HG03095 (cell line): ENCODE measurements at regions not wholly inside any gene's neighbourhood (a gene's known extent, or its start where the extent isn't known, plus 50 kb on each side); places are given as distances from the start of the nearest gene placed in this dataset.

Source experiments
- ATAC-seq: cut with Tn5 transposase; IDR thresholded peaks from one replicate; pipeline ENCODE4 v1.9.1; 2021; ENCODE audit warnings: moderate library complexity; ENCODE audit not compliant: unreplicated experiment

DNA sequence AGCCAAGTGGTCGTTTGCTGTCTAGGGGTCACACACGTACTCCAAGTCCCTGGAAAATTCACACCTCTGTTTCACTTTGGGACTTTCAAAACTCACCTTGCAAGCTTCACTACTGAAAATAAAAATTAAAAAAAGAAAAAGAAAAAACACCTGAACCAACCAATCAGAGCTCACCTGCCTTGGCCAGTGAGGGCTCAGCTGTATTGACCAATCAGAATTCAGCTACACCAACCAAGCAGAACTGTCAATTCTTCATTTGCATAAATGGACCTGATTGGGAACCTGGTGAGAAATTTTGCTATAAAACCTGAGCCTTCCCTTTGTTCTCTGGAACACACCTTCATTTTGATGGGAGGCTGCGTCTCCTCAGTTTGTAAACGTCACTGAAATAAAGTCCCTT lies 176.4 kb downstream of the TTC32 start:
- ATAC-seq = no peak

GRCh38 chr2:19723021-19723420 lies 178.8 kb downstream of the TTC32 start:
- ATAC-seq = no peak

- no peak for ATAC-seq
Observed at GRCh38 chr2:19722531-19722971, 179.2 kb downstream of the TTC32 start.

- no peak for ATAC-seq
Observed at GRCh38 chr2:19720306-19720705, 181.5 kb downstream of the TTC32 start.

DNA sequence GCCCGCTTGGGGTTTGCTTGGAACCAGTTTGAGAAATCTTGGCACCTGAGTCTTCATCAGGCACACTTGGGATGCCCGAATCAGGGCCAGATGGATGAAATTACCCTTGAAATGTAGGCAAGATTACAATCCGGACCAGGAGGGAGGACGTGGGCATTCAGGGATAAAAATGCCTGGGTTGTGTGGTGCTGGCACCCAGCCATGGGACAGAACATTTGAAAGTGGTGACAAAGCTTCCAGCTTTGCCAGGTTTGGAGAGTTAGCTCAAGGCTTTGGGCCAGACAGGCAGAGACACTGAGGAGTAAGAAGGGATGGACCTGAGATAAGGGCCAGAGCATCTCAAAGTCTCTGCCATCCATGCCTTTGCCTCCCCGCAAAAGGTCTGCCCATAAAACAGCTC lies 182.2 kb downstream of the TTC32 start:
- ATAC-seq = no peak

GRCh38 chr2:19717446-19717845 lies 184.3 kb downstream of the TTC32 start:
- ATAC-seq = no peak

DNA sequence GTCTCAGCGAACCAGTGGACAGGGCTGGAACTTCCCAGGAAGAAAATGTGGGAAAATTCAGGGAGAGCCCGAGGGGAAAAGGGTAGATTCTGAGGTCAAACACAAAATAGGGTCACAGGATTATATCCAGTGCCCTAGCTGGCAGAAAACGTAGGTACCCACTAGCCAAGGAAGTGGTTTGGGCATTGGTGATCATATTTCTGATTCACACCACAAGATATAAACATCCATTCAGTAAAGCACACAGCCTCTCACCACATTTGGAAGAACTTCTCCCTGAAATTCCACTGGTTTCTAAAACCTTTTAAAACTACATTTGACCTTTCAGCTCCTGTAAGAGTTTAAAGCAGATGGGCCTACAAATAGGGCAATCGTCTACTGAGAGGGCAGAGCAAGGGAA lies 186.9 kb downstream of the TTC32 start:
- no peak for ATAC-seq

GRCh38 chr2:19712850-19713249 lies 188.9 kb downstream of the TTC32 start:
- ATAC-seq = no peak

DNA sequence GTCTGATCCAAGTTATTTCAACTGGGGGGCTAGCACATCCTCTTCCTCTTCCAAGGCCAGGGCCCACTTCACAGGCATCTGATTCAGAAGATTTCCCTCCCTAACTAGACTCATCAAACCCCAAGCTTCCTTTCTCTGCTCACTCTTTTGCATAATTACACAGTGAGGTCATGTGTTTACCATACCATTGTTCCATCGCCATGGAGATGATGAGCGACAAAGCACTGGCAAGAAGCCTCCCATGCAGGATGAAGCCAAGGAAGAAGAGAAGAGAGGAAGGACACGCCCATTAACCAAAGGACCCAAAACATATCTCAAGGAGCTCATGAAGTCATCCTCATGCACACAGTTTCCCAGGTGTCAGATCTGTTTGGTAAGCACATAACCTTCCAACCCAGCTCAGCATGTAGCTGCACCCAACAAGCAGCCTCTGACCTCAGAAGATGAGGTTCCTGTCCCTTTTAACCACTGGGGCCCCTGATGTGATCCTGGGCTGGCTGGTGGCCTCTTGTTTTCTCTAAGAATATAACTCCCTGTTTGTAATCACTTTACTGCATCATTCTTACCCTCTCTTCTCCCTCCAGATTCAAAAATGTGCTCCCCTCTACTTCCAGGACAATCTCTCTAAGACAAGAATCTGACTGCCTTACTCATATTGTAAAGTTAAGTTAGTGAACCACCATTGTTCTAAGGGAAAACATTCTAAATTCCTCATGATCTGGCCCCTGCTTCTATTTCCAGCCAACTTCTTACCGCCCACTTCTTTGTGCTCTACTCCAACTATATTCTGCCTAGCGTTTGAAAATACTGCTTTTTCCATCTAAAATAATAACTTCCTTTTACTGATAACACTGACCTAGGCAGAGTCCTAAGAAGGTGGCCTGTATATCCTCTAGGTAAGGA lies 190.1 kb downstream of the TTC32 start:
- ATAC-seq = no peak

- no peak for ATAC-seq
Observed at GRCh38 chr2:19710230-19710629, 191.6 kb downstream of the TTC32 start.

DNA sequence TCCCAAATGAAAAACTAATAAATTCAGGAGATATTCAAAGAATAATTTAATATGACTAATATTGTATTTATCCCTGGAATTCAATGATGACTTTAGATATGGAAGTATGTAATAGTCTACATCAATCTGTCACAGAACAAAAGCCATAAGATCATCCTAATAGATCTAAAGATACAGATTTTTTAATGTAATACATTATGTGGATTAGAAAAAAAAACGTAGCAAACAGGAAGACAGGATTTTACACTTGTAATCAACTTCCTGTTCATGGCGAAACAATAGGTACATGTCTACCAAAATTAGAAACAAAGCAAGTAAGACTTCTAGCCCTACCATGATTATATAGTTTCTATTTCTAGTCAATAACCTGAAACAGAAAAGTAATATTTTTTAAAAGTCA lies 192.2 kb downstream of the TTC32 start:
- ATAC-seq = no peak

DNA sequence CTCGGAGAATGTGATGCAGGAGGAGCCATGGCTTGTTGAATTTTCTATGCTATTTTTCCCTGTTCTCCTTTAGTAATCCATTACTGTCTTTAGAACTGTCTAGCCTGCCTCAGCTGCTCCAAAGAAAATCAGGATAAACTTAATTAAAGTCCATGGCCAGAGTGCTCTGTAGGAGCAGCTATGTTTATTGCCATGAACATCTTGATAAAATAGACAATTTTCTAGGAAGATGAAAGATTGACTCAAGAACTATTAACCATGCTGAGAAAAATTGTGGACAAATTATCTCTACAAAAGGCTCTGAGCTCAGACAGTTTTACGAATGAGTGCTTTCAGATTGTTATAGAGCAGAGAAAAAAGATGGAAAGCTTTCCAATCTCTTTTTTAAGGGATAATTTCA lies 193.0 kb downstream of the TTC32 start:
- ATAC-seq = no peak

DNA sequence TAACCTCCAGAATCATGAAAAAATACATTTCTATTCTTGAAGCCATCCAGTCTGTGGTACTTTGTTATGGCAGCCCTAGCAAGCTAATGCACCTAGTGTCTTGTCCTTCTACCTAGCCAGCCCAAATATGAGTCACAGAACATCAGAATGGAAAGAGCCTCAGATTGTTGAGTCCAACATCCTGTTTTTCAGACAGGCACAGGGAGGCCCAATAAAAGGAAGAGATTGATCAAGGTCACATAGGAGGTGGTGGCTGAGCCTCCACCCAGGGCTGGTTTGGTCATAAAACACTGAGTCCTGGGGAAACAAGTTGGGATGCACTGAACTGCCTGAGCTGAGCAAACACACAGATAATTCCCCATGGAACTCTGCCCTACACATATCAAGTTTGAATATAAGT lies 195.5 kb downstream of the TTC32 start:
- no peak for ATAC-seq

GRCh38 chr2:19702267-19702666 lies 199.5 kb downstream of the TTC32 start:
- ATAC-seq = no peak

GRCh38 chr2:19700861-19701585 lies 200.8 kb downstream of the TTC32 start:
- no peak for ATAC-seq

- ATAC-seq = no peak
Observed at GRCh38 chr2:19697131-19697530, 204.7 kb downstream of the TTC32 start.

- no peak for ATAC-seq
Observed at GRCh38 chr2:19695706-19696105, 206.1 kb downstream of the TTC32 start.

- no peak for ATAC-seq
Observed at GRCh38 chr2:19691892-19692291, 209.9 kb downstream of the TTC32 start.

DNA sequence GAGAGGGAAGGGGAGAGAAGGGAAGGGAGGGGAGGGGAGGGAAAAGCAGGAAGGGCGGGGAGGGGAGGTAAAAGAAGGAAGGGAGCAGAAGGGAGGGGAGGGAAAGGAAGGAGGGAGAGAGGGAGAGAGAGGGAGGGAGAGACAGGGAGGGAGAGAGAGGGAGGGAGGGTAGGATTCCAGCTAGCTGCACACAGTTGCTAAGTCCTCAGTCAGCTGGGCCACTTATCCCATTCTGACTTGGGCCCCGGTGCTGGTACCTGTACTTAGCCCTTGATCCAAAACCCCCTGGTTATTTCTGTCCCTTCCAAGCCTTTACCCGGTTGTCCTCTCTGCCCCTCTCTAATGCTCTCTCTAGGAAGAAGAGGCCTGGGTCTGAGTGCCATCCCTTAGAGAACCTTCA lies 211.4 kb downstream of the TTC32 start:
- no peak for ATAC-seq

DNA sequence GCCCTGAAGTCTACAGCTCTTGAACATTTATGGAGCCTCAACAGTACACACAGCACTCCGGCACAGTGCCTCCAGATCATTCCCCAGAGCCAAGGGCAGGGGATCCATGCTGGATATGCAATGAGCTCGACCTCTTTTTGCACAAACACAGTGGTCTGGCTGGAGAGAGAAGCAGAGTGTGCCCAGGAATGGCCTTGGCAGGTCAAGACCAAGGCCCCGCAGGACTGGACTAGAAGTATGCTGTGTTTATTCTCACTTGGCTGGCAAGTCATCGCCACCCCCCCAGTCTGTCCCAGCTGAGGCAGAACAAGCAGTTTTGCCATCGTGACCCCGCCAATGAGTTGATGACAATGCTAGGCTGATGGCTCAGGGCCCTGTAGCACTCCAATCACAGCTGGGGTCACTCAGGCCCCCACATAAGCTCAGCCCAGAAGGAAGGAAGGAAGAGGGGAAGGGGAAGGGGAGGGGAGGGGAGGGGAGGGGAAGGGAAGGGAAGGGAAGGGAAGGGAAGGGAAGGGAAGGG lies 212.1 kb downstream of the TTC32 start:
- no peak for ATAC-seq

DNA sequence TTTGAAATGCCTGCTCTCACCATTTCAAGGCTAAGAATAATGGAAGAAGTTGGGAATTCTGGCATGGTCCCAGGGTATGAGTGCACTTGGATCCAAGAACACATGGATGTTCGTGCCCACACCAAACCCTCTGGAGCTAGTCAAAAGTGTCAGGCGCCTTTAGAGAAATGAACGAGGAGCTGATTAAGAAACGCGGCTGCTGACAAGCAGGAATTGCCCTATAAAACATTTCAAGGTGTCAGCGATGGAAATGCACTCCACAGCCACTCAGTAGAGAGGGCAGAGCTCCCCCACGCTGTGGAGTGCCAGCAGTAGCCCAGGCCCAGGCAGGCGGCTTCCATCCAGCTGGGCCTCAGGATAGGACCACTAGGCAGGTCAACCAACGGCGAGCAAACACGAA lies 213.7 kb downstream of the TTC32 start:
- ATAC-seq = no peak
